Sigmoid colon (tissue), 6 donors: ENCODE measurements at regions not wholly inside any gene's neighbourhood (a gene's known extent, or its start where the extent isn't known, plus 50 kb on each side); places are given as distances from the start of the nearest gene placed in this dataset.

ENCODE experiments used
- DNase-seq: peaks from one replicate; pipeline ENCODE4 v3.0.0-alpha.2; 2019
- H3K27ac ChIP-seq, 4 donors: fragments of 200-600 bp; sonication (generic); one replicate each; pipeline ENCODE4 v1.5.1; 2016 to 2019; ENCODE audit warnings: mild to moderate bottlenecking in 1 of 4
- H3K27me3 ChIP-seq, 3 donors: fragments of 200-600 bp; sonication (generic); one replicate each; pipeline ENCODE4 v1.5.1; 2019; ENCODE audit warnings: mild to moderate bottlenecking in 1 of 3
- H3K36me3 ChIP-seq, 4 donors: fragments of 200-600 bp; sonication (generic); one replicate each; pipeline ENCODE4 v1.5.1; 2016 to 2019
- H3K4me1 ChIP-seq, 4 donors: fragments of 200-600 bp; sonication (generic); one replicate each; pipeline ENCODE4 v1.5.1; 2017 to 2019
- H3K4me3 ChIP-seq, 4 donors: fragments of 200-600 bp; sonication (generic); one replicate each; pipeline ENCODE4 v1.5.1; 2017 to 2019; ENCODE audit warnings: mild to moderate bottlenecking in 2 of 4, moderate library complexity in 1 of 4
- H3K9me3 ChIP-seq, 4 donors: fragments of 200-600 bp in 3 of 4; sonication (generic) in 3 of 4; one replicate each; pipeline versions ENCODE4 v1.5.1 to v1.6.1; 2013 to 2019
- CTCF ChIP-seq, 4 experiments: fragments of 450-650 bp in 3 of 4; fragments of 200-600 bp in 1 of 4; IDR thresholded peaks; one replicate each; pipeline ENCODE4 v1.5.1; 2016 to 2019; ENCODE audit warnings: antibody characterized with exemption in 4 of 4, mild to moderate bottlenecking in 3 of 4, moderate library complexity in 2 of 4
- EP300 ChIP-seq, 4 donors: sonication (generic); formaldehyde crosslinking; IDR thresholded peaks; one replicate each; pipeline ENCODE4 v1.6.1; 2017; ENCODE audit warnings: antibody characterized with exemption in 4 of 4
- POLR2A ChIP-seq, 2 donors: fragments of 450-650 bp; IDR thresholded peaks; one replicate each; pipeline ENCODE4 v1.6.1; 2016; ENCODE audit warnings: antibody characterized with exemption in 2 of 2, mild to moderate bottlenecking in 2 of 2, moderate library complexity in 2 of 2
- POLR2AphosphoS5 ChIP-seq, 4 donors: sonication (generic); formaldehyde crosslinking; IDR thresholded peaks; one replicate each; pipeline ENCODE4 v1.6.1; 2017; ENCODE audit warnings: antibody characterized with exemption in 4 of 4
- WGBS, 2 donors: extraction: QIAGEN DNeasy Blood & Tissue Kit; methylation state at CpG; one replicate each; pipeline ENCODE4 v1.1.7; 2013; 5-methylcytosine and 5-hydroxymethylcytosine counted together
- intact Hi-C: fragments of 100-400 bp; cut with DNase I; formaldehyde crosslinking; loops from one replicate; pipeline ENCODE4 v1.15.1; 2023
- donor health status: healthy with polysubstance abuse.
- donor health status: healthy.

DNA sequence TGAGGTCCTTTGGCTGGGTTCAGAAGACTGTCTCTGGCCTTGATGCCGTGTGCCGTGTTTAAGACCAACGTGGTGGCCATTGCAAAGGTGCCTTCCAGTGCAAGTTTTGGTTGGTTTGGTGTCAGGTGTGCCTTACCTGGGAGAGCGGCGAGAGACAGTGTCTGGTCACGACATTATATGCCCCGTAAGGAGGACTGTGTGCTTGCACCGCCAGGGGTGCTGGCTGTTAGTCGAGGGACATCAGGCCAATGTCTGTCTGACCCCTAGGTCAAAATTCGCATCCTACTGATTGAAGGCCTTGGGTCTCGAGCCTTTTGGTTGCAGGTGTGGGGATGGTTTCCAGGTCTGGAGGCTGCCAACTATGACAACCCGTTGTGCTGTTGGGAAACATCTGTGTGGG is 111.9 kb downstream of the SNRPN start:
- WGBS, 2 donors: 88 to 90% methylated on average over 12 of the region's 12 CpGs
- peaks cover 56 to 100% (median 97%) of the 10 kb centered on the region in 4 donors for H3K36me3 ChIP-seq
- peak; percentile 41 for DNase-seq

GRCh38 chr15:25067725-25068309 is 113.0 kb downstream of the SNRPN start:
- intact Hi-C loops: no loop called here
- TF ChIP-seq EP300 (IDR thresholded peaks at IDR 0.05) (no peak), POLR2A (IDR thresholded peaks at IDR 0.05) (no peak), POLR2AphosphoS5 (IDR thresholded peaks at IDR 0.05) (no peak), CTCF (IDR thresholded peaks at IDR 0.05) (no peak)
- 86 to 92% methylated on average over 12 of the region's 12 CpGs for WGBS, 2 donors
- H3K27me3 ChIP-seq: no peaks in the 10 kb centered on the region
- no peaks in the 10 kb centered on the region for H3K4me1 ChIP-seq
- H3K9me3 ChIP-seq: peaks cover 92 to 100% (median 100%) of the 10 kb centered on the region in 4 donors
- peak; percentile 26 for DNase-seq
- no peak overlapping the region for H3K4me3 ChIP-seq
- no peak overlapping the region for H3K27ac ChIP-seq
- peaks cover 57 to 100% (median 98%) of the 10 kb centered on the region in 4 donors for H3K36me3 ChIP-seq

More for the DNA sequence above, 111.9 kb downstream of the SNRPN start:
- H3K27ac ChIP-seq: no peak overlapping the region
- H3K9me3 ChIP-seq: peaks cover 91 to 100% (median 98%) of the 10 kb centered on the region in 4 donors
- H3K4me1 ChIP-seq: no peaks in the 10 kb centered on the region
- TF ChIP-seq POLR2A (IDR thresholded peaks at IDR 0.05) (no peak), POLR2AphosphoS5 (IDR thresholded peaks at IDR 0.05) (no peak), CTCF (IDR thresholded peaks at IDR 0.05) (no peak), EP300 (IDR thresholded peaks at IDR 0.05) (no peak)
- intact Hi-C loops: no loop called here
- no peak overlapping the region for H3K4me3 ChIP-seq
- H3K27me3 ChIP-seq: no peaks in the 10 kb centered on the region

GRCh38 chr15:25068696-25069095 is 113.9 kb downstream of the SNRPN start:
- Histone ChIP-seq H3K27me3 (no peaks in the 10 kb centered on the region), H3K9me3 (peaks cover 83 to 100% (median 98%) of the 10 kb centered on the region in 4 donors), H3K36me3 (peaks cover 61 to 100% (median 98%) of the 10 kb centered on the region in 4 donors), H3K4me1 (no peaks in the 10 kb centered on the region), H3K4me3 (no peak overlapping the region), H3K27ac (no peak overlapping the region)
- no peak for DNase-seq
- intact Hi-C loops: no loop called here
- 91 to 93% methylated on average over 10 of the region's 10 CpGs for WGBS, 2 donors
- TF ChIP-seq CTCF (IDR thresholded peaks at IDR 0.05) (no peak), EP300 (IDR thresholded peaks at IDR 0.05) (no peak), POLR2AphosphoS5 (IDR thresholded peaks at IDR 0.05) (no peak), POLR2A (IDR thresholded peaks at IDR 0.05) (no peak)

DNA sequence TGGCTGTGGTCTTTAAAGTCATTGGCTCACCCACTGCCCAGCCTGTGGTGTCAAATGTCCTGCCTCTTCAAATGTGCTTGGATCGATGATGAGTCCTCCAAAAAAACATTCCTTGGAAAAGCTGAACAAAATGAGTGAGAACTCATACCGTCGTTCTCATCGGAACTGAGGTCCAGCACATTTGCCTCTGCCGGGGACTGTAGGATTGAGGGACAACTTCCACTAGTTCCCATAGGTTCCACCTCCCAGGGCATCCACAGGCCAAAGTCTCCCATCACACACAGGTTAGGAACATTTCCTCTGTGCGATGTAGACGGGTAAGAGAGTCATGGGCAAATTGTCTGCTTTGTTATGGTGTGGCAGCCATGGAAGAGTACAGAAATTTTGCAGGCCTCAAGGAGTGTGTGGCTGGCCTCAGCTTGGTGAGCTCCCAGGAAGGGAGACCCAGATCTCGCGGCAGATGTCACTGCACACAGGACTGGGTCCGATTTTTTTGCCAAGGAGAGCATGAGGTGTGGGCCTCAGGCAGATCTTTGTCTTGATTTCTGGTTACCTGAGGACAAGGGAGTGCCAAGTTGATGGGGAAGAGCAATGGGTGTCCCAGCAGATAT is 115.7 kb downstream of the SNRPN start:
- Histone ChIP-seq H3K36me3 (peaks cover 77 to 100% (median 99%) of the 10 kb centered on the region in 4 donors), H3K4me3 (no peak overlapping the region), H3K4me1 (no peaks in the 10 kb centered on the region), H3K27ac (no peak overlapping the region), H3K27me3 (no peaks in the 10 kb centered on the region), H3K9me3 (peaks cover 81 to 99% (median 98%) of the 10 kb centered on the region in 4 donors)
- intact Hi-C loops: no loop called here
- no peak for DNase-seq
- TF ChIP-seq POLR2A (IDR thresholded peaks at IDR 0.05) (no peak), CTCF (IDR thresholded peaks at IDR 0.05) (no peak), EP300 (IDR thresholded peaks at IDR 0.05) (no peak), POLR2AphosphoS5 (IDR thresholded peaks at IDR 0.05) (no peak)
- WGBS, 2 donors: 95% methylated on average over 10 of the region's 10 CpGs
